PC-3 (cell line): ENCODE measurements at regions not wholly inside any gene's neighbourhood (a gene's known extent, or its start where the extent isn't known, plus 50 kb on each side); places are given as distances from the start of the nearest gene placed in this dataset.

Experiments used
- CTCF ChIP-seq: fragments of 300-600 bp; sonication (generic); conservative IDR thresholded peaks from 2 replicates; pipeline ENCODE4 v1.5.1; 2017; ENCODE audit warnings: antibody characterized with exemption, low read depth, mild to moderate bottlenecking, low read length
- EZH2 ChIP-seq: fragments of 300-600 bp; sonication (generic); IDR thresholded peaks from one replicate; pipeline ENCODE4 v1.6.1; 2017; ENCODE audit warnings: antibody characterized with exemption, mild to moderate bottlenecking, low read length; ENCODE audit not compliant: unreplicated experiment
- EZH2phosphoT487 ChIP-seq: fragments of 300-600 bp; sonication (generic); IDR thresholded peaks from 2 replicates; pipeline ENCODE4 v1.6.1; 2018; ENCODE audit warnings: mild to moderate bottlenecking, antibody characterized with exemption, low read length, borderline replicate concordance

DNA sequence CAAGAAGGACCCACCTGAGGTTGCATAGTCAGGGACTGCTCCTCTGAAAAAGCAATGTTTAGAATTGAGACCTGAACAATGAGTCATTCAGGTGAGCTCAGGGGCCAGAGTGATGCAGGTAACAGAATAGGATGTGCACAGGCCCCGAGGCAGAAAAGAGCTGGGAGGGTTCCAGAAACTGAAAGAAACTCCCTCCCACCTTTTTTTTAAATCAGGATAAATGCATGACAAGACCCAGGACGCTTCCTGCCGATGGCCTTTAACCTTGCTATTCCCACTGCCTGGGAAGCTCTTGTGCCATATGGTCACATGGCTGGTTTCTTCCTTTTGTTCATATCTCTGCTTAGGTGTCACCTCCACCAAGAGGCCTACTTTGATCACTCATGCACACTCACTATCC is 214.2 kb upstream of the ZBED5 start:
- TF ChIP-seq CTCF (no peak), EZH2 (no peak), EZH2phosphoT487 (no peak)
